WTC11 (cell line): ENCODE measurements at regions not wholly inside any gene's neighbourhood (a gene's known extent, or its start where the extent isn't known, plus 50 kb on each side); places are given as distances from the start of the nearest gene placed in this dataset.

Experiments used
- ATAC-seq: fragments of 200-7000 bp; cut with Tn5 transposase; 2 replicates; pipeline ENCODE4 v1.10.0; 2021; ENCODE audit warnings: mild to moderate bottlenecking, moderate library complexity
- CTCF ChIA-PET: fragments of 300-600 bp; sonication (Branson Sonifier 250); formaldehyde crosslinking; loops from one replicate; lab custom pipeline; 2021; ENCODE audit warnings: antibody characterized with exemption; lab: Charles Lee
- POLR2A ChIA-PET: fragments of 350-600 bp; sonication (Branson Sonifier 250); formaldehyde crosslinking; loops from one replicate; lab custom pipeline; 2021; ENCODE audit warnings: antibody characterized with exemption; lab: Charles Lee
- DNase-seq: peaks from one replicate; pipeline ENCODE4 v3.0.0; 2021; ENCODE audit warnings: low spot score
- H3K27ac Mint-ChIP-seq: 2 replicates; pipeline ENCODE4 v1.8.0; 2021; ENCODE audit warnings: mixed read lengths
- H3K27me3 Mint-ChIP-seq: 2 replicates; pipeline ENCODE4 v1.8.0; 2021; ENCODE audit warnings: low read depth, mild to moderate bottlenecking, moderate library complexity, mixed read lengths
- H3K36me3 Mint-ChIP-seq: 2 replicates; pipeline ENCODE4 v1.8.0; 2021; ENCODE audit warnings: mixed read lengths
- H3K4me1 Mint-ChIP-seq: 2 replicates; pipeline ENCODE4 v1.8.0; 2022; ENCODE audit warnings: mixed read lengths
- H3K4me3 Mint-ChIP-seq: 2 replicates; pipeline ENCODE4 v1.8.0; 2021; ENCODE audit warnings: mild to moderate bottlenecking, moderate library complexity, mixed read lengths
- H3K9me3 Mint-ChIP-seq: 2 replicates; pipeline ENCODE4 v1.8.0; 2021; ENCODE audit warnings: mixed read lengths
- ATF1 ChIP-seq: sonication (generic); formaldehyde crosslinking; IDR thresholded peaks from 2 replicates; pipeline ENCODE4 v1.8.1; 2023; ENCODE audit warnings: mild to moderate bottlenecking, moderate library complexity, missing genetic modification reagents
- CBFB ChIP-seq: sonication (generic); formaldehyde crosslinking; IDR thresholded peaks from 2 replicates; pipeline ENCODE4 v1.8.1; 2022; ENCODE audit warnings: mild to moderate bottlenecking, low read depth, missing genetic modification reagents
- ETV6 ChIP-seq: sonication (generic); formaldehyde crosslinking; IDR thresholded peaks from 2 replicates; pipeline ENCODE4 v1.8.1; 2022; ENCODE audit warnings: mild to moderate bottlenecking, missing genetic modification reagents
- NFE2L1 ChIP-seq: sonication (generic); formaldehyde crosslinking; IDR thresholded peaks from 2 replicates; pipeline ENCODE4 v1.8.1; 2023; ENCODE audit warnings: missing genetic modification reagents
- NFYB ChIP-seq: sonication (generic); formaldehyde crosslinking; conservative IDR thresholded peaks from 2 replicates; pipeline ENCODE4 v1.8.0; 2022; ENCODE audit warnings: low read depth, missing genetic modification reagents
- OVOL2 ChIP-seq: fragments of 250-450 bp; sonication (Bioruptor Pico); IDR thresholded peaks from 2 replicates; pipeline ENCODE4 v1.9.0; 2021; ENCODE audit warnings: mild to moderate bottlenecking, borderline replicate concordance
- RELA ChIP-seq: sonication (generic); formaldehyde crosslinking; IDR thresholded peaks from 2 replicates; pipeline ENCODE4 v1.8.1; 2022; ENCODE audit warnings: missing genetic modification reagents, mild to moderate bottlenecking, borderline replicate concordance
- SMAD3 ChIP-seq: sonication (generic); formaldehyde crosslinking; IDR thresholded peaks from 2 replicates; pipeline ENCODE4 v1.8.0; 2022; ENCODE audit warnings: missing genetic modification reagents, mild to moderate bottlenecking, borderline replicate concordance
- ZNF121 ChIP-seq: sonication (generic); formaldehyde crosslinking; IDR thresholded peaks from 2 replicates; pipeline ENCODE4 v1.8.0; 2023; ENCODE audit warnings: missing genetic modification reagents
- ZNF219 ChIP-seq: sonication (generic); formaldehyde crosslinking; IDR thresholded peaks from 2 replicates; pipeline ENCODE4 v1.8.0; 2023; ENCODE audit warnings: missing genetic modification reagents, mild to moderate bottlenecking, borderline replicate concordance
- ZNF423 ChIP-seq: fragments of 250-450 bp; sonication (Bioruptor Pico); IDR thresholded peaks from 2 replicates; pipeline ENCODE4 v2.1.2; 2022; ENCODE audit warnings: mild to moderate bottlenecking, moderate library complexity
- ZNF671 ChIP-seq: fragments of 250-450 bp; sonication (Bioruptor Pico); IDR thresholded peaks from 2 replicates; pipeline ENCODE4 v1.8.0; 2021; ENCODE audit warnings: mild to moderate bottlenecking
- TF ChIP-seq, protein P1 (sequence below): sonication (generic); formaldehyde crosslinking; IDR thresholded peaks from 2 replicates; pipeline ENCODE4 v1.8.1; 2023; ENCODE audit warnings: mild to moderate bottlenecking, moderate library complexity, missing genetic modification reagents
- TF ChIP-seq, protein P2 (sequence below): fragments of 250-450 bp; sonication (Bioruptor Pico); IDR thresholded peaks from 2 replicates; pipeline ENCODE4 v1.9.0; 2021; ENCODE audit warnings: moderate library complexity, mild to moderate bottlenecking, inconsistent platforms, borderline replicate concordance
- TF ChIP-seq, protein P3 (sequence below): sonication (generic); formaldehyde crosslinking; IDR thresholded peaks from 2 replicates; pipeline ENCODE4 v1.8.1; 2022; ENCODE audit warnings: mild to moderate bottlenecking, missing genetic modification reagents, moderate library complexity, borderline replicate concordance
- TF ChIP-seq, protein P4 (sequence below): sonication (generic); formaldehyde crosslinking; IDR thresholded peaks from 2 replicates; pipeline ENCODE4 v1.8.1; 2023; ENCODE audit warnings: mild to moderate bottlenecking, missing genetic modification reagents
- TF ChIP-seq, protein P5 (sequence below): sonication (generic); formaldehyde crosslinking; IDR thresholded peaks from 2 replicates; pipeline ENCODE4 v1.8.0; 2022; ENCODE audit warnings: mild to moderate bottlenecking, missing genetic modification reagents
- TF ChIP-seq, protein P6 (sequence below): fragments of 250-450 bp; sonication (Bioruptor Pico); IDR thresholded peaks from 2 replicates; pipeline ENCODE4 v1.9.0; 2021; ENCODE audit warnings: mild to moderate bottlenecking
- TF ChIP-seq, protein P7 (sequence below): fragments of 250-450 bp; sonication (Bioruptor Pico); IDR thresholded peaks from 2 replicates; pipeline ENCODE4 v1.8.0; 2021; ENCODE audit warnings: mild to moderate bottlenecking
- TF ChIP-seq, protein P8 (sequence below): sonication (generic); formaldehyde crosslinking; IDR thresholded peaks from 2 replicates; pipeline ENCODE4 v1.8.1; 2022; ENCODE audit warnings: missing genetic modification reagents, borderline replicate concordance

DNA sequence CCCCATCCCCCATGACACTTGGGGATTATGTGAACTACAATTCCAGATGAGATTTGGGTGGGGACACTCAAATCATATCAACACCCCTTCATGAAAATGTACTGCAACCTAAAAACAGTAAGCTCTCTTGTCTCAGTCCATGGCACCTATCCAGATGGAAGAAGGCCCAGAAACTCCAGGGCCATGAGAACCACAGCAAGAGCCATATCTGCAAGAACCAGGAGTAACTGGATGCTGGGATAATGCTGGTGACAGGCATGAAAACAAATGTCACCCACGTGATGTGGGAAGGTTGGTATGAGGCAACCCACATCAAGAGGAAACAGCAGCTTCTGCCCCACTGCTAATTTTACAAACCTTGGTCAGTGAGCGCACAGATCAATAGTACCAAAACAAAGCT, 400.1 kb upstream of the ERCC4 start:
- no peak for TF ChIP-seq ETV6
- ATAC-seq (no peak), DNase-seq (no peak)
- POLR2A ChIA-PET, result interaction anchor here (0.6 kb wide), 1 partner anchor 114 kb away, joined by 3 read pairs; no protein-coding TSS in a partner anchor
- CTCF ChIA-PET, result interaction anchor here (1.2 to 1.6 kb wide), 2 partner anchors 10 to 354 kb away, joined by 3 to 4 read pairs; no protein-coding TSS in a partner anchor
- Mint-ChIP-seq H3K27ac (no peak overlapping the region), H3K27me3 (no peaks in the 10 kb centered on the region), H3K36me3 (peaks cover 10% of the 10 kb centered on the region), H3K4me3 (no peak overlapping the region), H3K9me3 (peaks cover 22% of the 10 kb centered on the region), H3K4me1 (peaks cover 41% of the 10 kb centered on the region)

DNA sequence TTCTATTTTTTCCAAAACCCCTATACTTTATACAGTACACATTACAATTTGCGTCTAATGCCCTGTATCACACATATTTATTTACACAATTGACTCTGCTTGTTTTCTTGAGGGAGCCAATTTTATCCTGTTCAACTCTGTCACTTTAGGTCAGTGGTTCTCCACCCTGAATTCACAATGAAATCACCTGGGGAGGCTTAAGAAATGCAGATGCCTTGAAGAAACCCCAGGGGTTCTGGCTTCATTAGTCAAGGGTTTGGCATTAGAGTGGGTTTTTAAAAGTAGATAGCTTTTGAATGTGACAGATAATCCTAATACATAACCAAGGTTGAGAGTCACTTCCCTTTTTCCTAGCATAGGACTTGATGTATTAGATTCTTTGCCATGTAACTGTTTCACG, 398.6 kb upstream of the ERCC4 start:
- Mint-ChIP-seq H3K4me1 (peaks cover 43% of the 10 kb centered on the region), H3K27ac (no peak overlapping the region), H3K9me3 (peaks cover 12% of the 10 kb centered on the region; the same call in 1 of the 2 replicates), H3K36me3 (peaks cover 7% of the 10 kb centered on the region; the same call in 1 of the 2 replicates), H3K4me3 (peak overlapping the region; percentile 2; the same call in 1 of the 2 replicates), H3K27me3 (no peaks in the 10 kb centered on the region)
- ChIA-PET CTCF (no interaction called here), POLR2A (interaction anchor here (0.6 kb wide), 1 partner anchor 212 kb away, joined by 4 read pairs; no protein-coding TSS in a partner anchor)
- ATAC-seq (peak; percentile 76), DNase-seq (no peak)
- 0 out of 2 replicates have a peak, but pooled peaks have one; percentile 10 for TF ChIP-seq ZNF423
- TF ChIP-seq, protein P1, sequence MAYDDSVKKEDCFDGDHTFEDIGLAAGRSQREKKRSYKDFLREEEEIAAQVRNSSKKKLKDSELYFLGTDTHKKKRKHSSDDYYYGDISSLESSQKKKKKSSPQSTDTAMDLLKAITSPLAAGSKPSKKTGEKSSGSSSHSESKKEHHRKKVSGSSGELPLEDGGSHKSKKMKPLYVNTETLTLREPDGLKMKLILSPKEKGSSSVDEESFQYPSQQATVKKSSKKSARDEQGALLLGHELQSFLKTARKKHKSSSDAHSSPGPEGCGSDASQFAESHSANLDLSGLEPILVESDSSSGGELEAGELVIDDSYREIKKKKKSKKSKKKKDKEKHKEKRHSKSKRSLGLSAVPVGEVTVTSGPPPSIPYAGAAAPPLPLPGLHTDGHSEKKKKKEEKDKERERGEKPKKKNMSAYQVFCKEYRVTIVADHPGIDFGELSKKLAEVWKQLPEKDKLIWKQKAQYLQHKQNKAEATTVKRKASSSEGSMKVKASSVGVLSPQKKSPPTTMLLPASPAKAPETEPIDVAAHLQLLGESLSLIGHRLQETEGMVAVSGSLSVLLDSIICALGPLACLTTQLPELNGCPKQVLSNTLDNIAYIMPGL, result no peak
- TF ChIP-seq, all 79 proteins: peak for 1

DNA sequence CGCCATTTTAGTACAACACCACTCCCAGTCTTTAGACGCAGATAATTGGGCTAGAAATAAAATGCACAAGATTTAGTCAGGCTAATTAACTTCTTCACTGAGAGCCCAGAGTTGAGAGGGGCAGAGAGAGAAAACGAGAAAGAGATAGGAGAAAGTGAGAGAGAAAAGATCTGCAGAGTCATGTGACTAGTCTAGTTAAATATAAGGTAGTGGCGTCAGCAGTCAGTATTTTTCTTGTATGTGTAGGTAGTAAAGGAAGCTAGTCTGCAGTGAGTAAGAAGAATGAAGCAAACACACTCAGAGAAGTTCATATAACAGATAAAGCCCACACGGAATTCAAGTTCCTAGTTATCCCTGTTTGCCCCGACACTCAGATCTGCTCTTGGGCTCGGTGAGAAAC, 392.6 kb upstream of the ERCC4 start:
- Mint-ChIP-seq H3K27me3 (no peaks in the 10 kb centered on the region), H3K27ac (no peak overlapping the region), H3K4me3 (no peak overlapping the region), H3K9me3 (peaks cover 5% of the 10 kb centered on the region; the same call in 1 of the 2 replicates), H3K36me3 (no peaks in the 10 kb centered on the region; the same call in 1 of the 2 replicates), H3K4me1 (peaks cover 23% of the 10 kb centered on the region)
- no peak for DNase-seq
- POLR2A ChIA-PET, result no interaction called here
- CTCF ChIA-PET, result no interaction called here
- TF ChIP-seq ZNF423 (no peak), NFE2L1 (CRISPR knock-in tag) (no peak), SMAD3 (CRISPR knock-in tag) (no peak), ZNF671 (CRISPR knock-in tag) (no peak), OVOL2 (CRISPR knock-in tag) (no peak), ATF1 (CRISPR knock-in tag) (no peak), ZNF219 (CRISPR knock-in tag) (no peak), RELA (CRISPR knock-in tag) (no peak), CBFB (no peak), ZNF121 (CRISPR knock-in tag) (no peak), NFYB (no peak)
- TF ChIP-seq, protein P2, sequence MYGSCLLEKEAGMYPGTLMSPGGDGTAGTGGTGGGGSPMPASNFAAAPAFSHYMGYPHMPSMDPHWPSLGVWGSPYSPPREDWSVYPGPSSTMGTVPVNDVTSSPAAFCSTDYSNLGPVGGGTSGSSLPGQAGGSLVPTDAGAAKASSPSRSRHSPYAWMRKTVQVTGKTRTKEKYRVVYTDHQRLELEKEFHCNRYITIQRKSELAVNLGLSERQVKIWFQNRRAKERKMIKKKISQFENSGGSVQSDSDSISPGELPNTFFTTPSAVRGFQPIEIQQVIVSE (CRISPR knock-in tag), result no peak
- TF ChIP-seq, protein P3, sequence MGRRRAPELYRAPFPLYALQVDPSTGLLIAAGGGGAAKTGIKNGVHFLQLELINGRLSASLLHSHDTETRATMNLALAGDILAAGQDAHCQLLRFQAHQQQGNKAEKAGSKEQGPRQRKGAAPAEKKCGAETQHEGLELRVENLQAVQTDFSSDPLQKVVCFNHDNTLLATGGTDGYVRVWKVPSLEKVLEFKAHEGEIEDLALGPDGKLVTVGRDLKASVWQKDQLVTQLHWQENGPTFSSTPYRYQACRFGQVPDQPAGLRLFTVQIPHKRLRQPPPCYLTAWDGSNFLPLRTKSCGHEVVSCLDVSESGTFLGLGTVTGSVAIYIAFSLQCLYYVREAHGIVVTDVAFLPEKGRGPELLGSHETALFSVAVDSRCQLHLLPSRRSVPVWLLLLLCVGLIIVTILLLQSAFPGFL (CRISPR knock-in tag), result no peak
- TF ChIP-seq, protein P4, sequence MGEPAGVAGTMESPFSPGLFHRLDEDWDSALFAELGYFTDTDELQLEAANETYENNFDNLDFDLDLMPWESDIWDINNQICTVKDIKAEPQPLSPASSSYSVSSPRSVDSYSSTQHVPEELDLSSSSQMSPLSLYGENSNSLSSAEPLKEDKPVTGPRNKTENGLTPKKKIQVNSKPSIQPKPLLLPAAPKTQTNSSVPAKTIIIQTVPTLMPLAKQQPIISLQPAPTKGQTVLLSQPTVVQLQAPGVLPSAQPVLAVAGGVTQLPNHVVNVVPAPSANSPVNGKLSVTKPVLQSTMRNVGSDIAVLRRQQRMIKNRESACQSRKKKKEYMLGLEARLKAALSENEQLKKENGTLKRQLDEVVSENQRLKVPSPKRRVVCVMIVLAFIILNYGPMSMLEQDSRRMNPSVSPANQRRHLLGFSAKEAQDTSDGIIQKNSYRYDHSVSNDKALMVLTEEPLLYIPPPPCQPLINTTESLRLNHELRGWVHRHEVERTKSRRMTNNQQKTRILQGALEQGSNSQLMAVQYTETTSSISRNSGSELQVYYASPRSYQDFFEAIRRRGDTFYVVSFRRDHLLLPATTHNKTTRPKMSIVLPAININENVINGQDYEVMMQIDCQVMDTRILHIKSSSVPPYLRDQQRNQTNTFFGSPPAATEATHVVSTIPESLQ (CRISPR knock-in tag), result no peak
- TF ChIP-seq, protein P5, sequence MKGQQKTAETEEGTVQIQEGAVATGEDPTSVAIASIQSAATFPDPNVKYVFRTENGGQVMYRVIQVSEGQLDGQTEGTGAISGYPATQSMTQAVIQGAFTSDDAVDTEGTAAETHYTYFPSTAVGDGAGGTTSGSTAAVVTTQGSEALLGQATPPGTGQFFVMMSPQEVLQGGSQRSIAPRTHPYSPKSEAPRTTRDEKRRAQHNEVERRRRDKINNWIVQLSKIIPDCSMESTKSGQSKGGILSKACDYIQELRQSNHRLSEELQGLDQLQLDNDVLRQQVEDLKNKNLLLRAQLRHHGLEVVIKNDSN, result no peak
- TF ChIP-seq, protein P6, sequence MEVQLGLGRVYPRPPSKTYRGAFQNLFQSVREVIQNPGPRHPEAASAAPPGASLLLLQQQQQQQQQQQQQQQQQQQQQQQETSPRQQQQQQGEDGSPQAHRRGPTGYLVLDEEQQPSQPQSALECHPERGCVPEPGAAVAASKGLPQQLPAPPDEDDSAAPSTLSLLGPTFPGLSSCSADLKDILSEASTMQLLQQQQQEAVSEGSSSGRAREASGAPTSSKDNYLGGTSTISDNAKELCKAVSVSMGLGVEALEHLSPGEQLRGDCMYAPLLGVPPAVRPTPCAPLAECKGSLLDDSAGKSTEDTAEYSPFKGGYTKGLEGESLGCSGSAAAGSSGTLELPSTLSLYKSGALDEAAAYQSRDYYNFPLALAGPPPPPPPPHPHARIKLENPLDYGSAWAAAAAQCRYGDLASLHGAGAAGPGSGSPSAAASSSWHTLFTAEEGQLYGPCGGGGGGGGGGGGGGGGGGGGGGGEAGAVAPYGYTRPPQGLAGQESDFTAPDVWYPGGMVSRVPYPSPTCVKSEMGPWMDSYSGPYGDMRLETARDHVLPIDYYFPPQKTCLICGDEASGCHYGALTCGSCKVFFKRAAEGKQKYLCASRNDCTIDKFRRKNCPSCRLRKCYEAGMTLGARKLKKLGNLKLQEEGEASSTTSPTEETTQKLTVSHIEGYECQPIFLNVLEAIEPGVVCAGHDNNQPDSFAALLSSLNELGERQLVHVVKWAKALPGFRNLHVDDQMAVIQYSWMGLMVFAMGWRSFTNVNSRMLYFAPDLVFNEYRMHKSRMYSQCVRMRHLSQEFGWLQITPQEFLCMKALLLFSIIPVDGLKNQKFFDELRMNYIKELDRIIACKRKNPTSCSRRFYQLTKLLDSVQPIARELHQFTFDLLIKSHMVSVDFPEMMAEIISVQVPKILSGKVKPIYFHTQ (CRISPR knock-in tag), result no peak
- TF ChIP-seq, protein P7, sequence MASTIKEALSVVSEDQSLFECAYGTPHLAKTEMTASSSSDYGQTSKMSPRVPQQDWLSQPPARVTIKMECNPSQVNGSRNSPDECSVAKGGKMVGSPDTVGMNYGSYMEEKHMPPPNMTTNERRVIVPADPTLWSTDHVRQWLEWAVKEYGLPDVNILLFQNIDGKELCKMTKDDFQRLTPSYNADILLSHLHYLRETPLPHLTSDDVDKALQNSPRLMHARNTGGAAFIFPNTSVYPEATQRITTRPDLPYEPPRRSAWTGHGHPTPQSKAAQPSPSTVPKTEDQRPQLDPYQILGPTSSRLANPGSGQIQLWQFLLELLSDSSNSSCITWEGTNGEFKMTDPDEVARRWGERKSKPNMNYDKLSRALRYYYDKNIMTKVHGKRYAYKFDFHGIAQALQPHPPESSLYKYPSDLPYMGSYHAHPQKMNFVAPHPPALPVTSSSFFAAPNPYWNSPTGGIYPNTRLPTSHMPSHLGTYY (CRISPR knock-in tag), result no peak
- TF ChIP-seq, protein P8, sequence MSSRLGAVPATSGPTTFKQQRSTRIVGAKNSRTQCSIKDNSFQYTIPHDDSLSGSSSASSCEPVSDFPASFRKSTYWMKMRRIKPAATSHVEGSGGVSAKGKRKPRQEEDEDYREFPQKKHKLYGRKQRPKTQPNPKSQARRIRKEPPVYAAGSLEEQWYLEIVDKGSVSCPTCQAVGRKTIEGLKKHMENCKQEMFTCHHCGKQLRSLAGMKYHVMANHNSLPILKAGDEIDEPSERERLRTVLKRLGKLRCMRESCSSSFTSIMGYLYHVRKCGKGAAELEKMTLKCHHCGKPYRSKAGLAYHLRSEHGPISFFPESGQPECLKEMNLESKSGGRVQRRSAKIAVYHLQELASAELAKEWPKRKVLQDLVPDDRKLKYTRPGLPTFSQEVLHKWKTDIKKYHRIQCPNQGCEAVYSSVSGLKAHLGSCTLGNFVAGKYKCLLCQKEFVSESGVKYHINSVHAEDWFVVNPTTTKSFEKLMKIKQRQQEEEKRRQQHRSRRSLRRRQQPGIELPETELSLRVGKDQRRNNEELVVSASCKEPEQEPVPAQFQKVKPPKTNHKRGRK, result no peak
- ATAC-seq, result no peak
